ENCODE measurements at regions not wholly inside any gene's neighbourhood (a gene's known extent, or its start where the extent isn't known, plus 50 kb on each side); places are given as distances from the start of the nearest gene placed in this dataset.

GRCh38 chr6:23953976-23954375, 172.0 kb upstream of the NRSN1 start:
- no CpG with 5 or more reads among the region's 3 CpGs for WGBS (ENCODE audit: extremely low coverage, insufficient read length, low lambda C conversion rate)

More at GRCh38 chr6:23953976-23954375, 172.0 kb upstream of the NRSN1 start:
- no peak overlapping the region for H3K9ac ChIP-seq (ENCODE audit: extremely low read depth, insufficient read length, low read length)
- H2BK20ac ChIP-seq (ENCODE audit: low read depth, low read length, poor library complexity, severe bottlenecking), result no peak overlapping the region
- H3K14ac ChIP-seq (ENCODE audit: insufficient read depth, low read length), result no peak overlapping the region
- H3K79me2 ChIP-seq (ENCODE audit: insufficient read depth, low read length), result no peaks in the 10 kb centered on the region
- H2BK12ac ChIP-seq (ENCODE audit: insufficient read length, low read depth, low read length), result no peak overlapping the region
- no peak overlapping the region for H2BK15ac ChIP-seq (ENCODE audit: low read depth, low read length)
- no peak overlapping the region for H4K8ac ChIP-seq (replicated peaks; ENCODE audit: insufficient read length, low read depth, low read length)
- Mint-ChIP-seq H3K4me3 (no peak overlapping the region), H3K27ac (no peak overlapping the region), H3K36me3 (ENCODE audit: insufficient read depth in 1 of 3, low read depth in 3 of 3) (no peaks in the 10 kb centered on the region), H3K4me1 (peaks cover 13 to 18% of the 10 kb centered on the region in 2 experiments), H3K9me3 (no peaks in the 10 kb centered on the region), H3K27me3 (ENCODE audit: low read depth) (no peaks in the 10 kb centered on the region)
- H3K18ac ChIP-seq (ENCODE audit: insufficient read length, low read depth, low read length), result no peak overlapping the region
- no peak overlapping the region for H2BK120ac ChIP-seq (ENCODE audit: low read depth, low read length, poor library complexity, severe bottlenecking)
- H3K4me1 ChIP-seq (ENCODE audit: insufficient read depth, low read length), result no peaks in the 10 kb centered on the region
- H3K27ac ChIP-seq (ENCODE audit: insufficient read length, low read depth, low read length), result no peak overlapping the region
- no peak overlapping the region for H2BK5ac ChIP-seq (ENCODE audit: insufficient read length, low read length)
- no peak overlapping the region for H2AFZ ChIP-seq (ENCODE audit: low read length)
- H3K9me3 ChIP-seq (ENCODE audit: control insufficient read depth, low read depth, low read length), result no peaks in the 10 kb centered on the region
- H2AK5ac ChIP-seq (ENCODE audit: insufficient read length, low read length), result no peak overlapping the region
- no peak overlapping the region for H3T11ph ChIP-seq (ENCODE audit: low read length)
- H3K4ac ChIP-seq (ENCODE audit: low read depth, low read length), result no peak overlapping the region
- H3K56ac ChIP-seq (ENCODE audit: insufficient read length, low read depth, low read length), result no peak overlapping the region
- no peak overlapping the region for H4K91ac ChIP-seq (ENCODE audit: insufficient read length, low read depth, low read length)
- DNase-seq, result no peak
- H3K23me2 ChIP-seq (ENCODE audit: insufficient read length, low read depth, low read length, poor library complexity, severe bottlenecking), result no peaks in the 10 kb centered on the region
- H3K79me1 ChIP-seq (ENCODE audit: insufficient read depth, low read depth, low read length, poor library complexity, severe bottlenecking), result no peaks in the 10 kb centered on the region
- H4K5ac ChIP-seq (ENCODE audit: insufficient read length, low read depth, low read length), result no peak overlapping the region
- no peak for TF ChIP-seq CTCF (conservative IDR thresholded peaks at IDR 0.05)
- no peak overlapping the region for H3K23ac ChIP-seq (ENCODE audit: insufficient read length, low read depth, low read length)
- H3K27me3 ChIP-seq (ENCODE audit: insufficient read depth, low read length), result no peaks in the 10 kb centered on the region
- no peaks in the 10 kb centered on the region for H4K20me1 ChIP-seq (ENCODE audit: control insufficient read depth, insufficient read depth, insufficient read length)
- no peak overlapping the region for H3K4me2 ChIP-seq (ENCODE audit: insufficient read depth, insufficient read length, low read length)
